ENCODE measurements at regions not wholly inside any gene's neighbourhood (a gene's known extent, or its start where the extent isn't known, plus 50 kb on each side); places are given as distances from the start of the nearest gene placed in this dataset.
"Not testable (repeated sequence)": the region's sequence is repeated elsewhere in the genome, so short reads cannot be mapped to it uniquely, and the experiment has no call there.

GRCh38 chr10:30200017-30200415, 140.6 kb upstream of the JCAD start:
- in situ Hi-C loops (cut with MboI; ENCODE audit: low pct_unique_long_range_greater_than_20kb, low sequenced_read_pairs), result no loop called here
- DNase-seq, result no peak

- in situ Hi-C loops (cut with MboI; ENCODE audit: low pct_unique_long_range_greater_than_20kb, low sequenced_read_pairs), result no loop called here
- no peak for DNase-seq
Measured at GRCh38 chr10:30199376-30200016, 140.1 kb upstream of the JCAD start.

GRCh38 chr10:30197186-30197585, 137.8 kb upstream of the JCAD start:
- DNase-seq, result no peak
- in situ Hi-C loops (cut with MboI; ENCODE audit: low pct_unique_long_range_greater_than_20kb, low sequenced_read_pairs), result no loop called here

GRCh38 chr10:30196559-30196958, 137.2 kb upstream of the JCAD start:
- DNase-seq; in situ Hi-C loops (cut with MboI; ENCODE audit: low pct_unique_long_range_greater_than_20kb, low sequenced_read_pairs): not testable (repeated sequence)

GRCh38 chr10:30192846-30193608, 133.6 kb upstream of the JCAD start:
- no peak for DNase-seq
- in situ Hi-C loops (cut with MboI; ENCODE audit: low pct_unique_long_range_greater_than_20kb, low sequenced_read_pairs), result no loop called here

GRCh38 chr10:30190577-30191552, 131.5 kb upstream of the JCAD start:
- DNase-seq, result no peak
- in situ Hi-C loops (cut with MboI; ENCODE audit: low pct_unique_long_range_greater_than_20kb, low sequenced_read_pairs), result no loop called here

- in situ Hi-C loops (cut with MboI; ENCODE audit: low pct_unique_long_range_greater_than_20kb, low sequenced_read_pairs), result no loop called here
- DNase-seq, result no peak
Measured at GRCh38 chr10:30189238-30189580, 129.8 kb upstream of the JCAD start.

- in situ Hi-C loops (cut with MboI; ENCODE audit: low pct_unique_long_range_greater_than_20kb, low sequenced_read_pairs), result no loop called here
Measured at GRCh38 chr10:30188556-30189237, 129.3 kb upstream of the JCAD start.

GRCh38 chr10:30188101-30188500, 128.7 kb upstream of the JCAD start:
- DNase-seq, result no peak
- in situ Hi-C loops (cut with MboI; ENCODE audit: low pct_unique_long_range_greater_than_20kb, low sequenced_read_pairs), result no loop called here

More at GRCh38 chr10:30188556-30189237, 129.3 kb upstream of the JCAD start:
- DNase-seq, result no peak

- in situ Hi-C loops (cut with MboI; ENCODE audit: low pct_unique_long_range_greater_than_20kb, low sequenced_read_pairs), result no loop called here
- no peak for DNase-seq
Measured at GRCh38 chr10:30187010-30187409, 127.6 kb upstream of the JCAD start.

- in situ Hi-C loops (cut with MboI; ENCODE audit: low pct_unique_long_range_greater_than_20kb, low sequenced_read_pairs), result no loop called here
Measured at GRCh38 chr10:30186371-30186875, 127.0 kb upstream of the JCAD start.

GRCh38 chr10:30185916-30186315, 126.5 kb upstream of the JCAD start:
- no peak for DNase-seq
- in situ Hi-C loops (cut with MboI; ENCODE audit: low pct_unique_long_range_greater_than_20kb, low sequenced_read_pairs), result no loop called here

More at GRCh38 chr10:30186371-30186875, 127.0 kb upstream of the JCAD start:
- no peak for DNase-seq

GRCh38 chr10:30185341-30185740, 126.0 kb upstream of the JCAD start:
- no peak for DNase-seq
- in situ Hi-C loops (cut with MboI; ENCODE audit: low pct_unique_long_range_greater_than_20kb, low sequenced_read_pairs), result no loop called here

- DNase-seq, result no peak
- in situ Hi-C loops (cut with MboI; ENCODE audit: low pct_unique_long_range_greater_than_20kb, low sequenced_read_pairs), result no loop called here
Measured at GRCh38 chr10:30184397-30185033, 125.1 kb upstream of the JCAD start.

GRCh38 chr10:30183055-30183402, 123.6 kb upstream of the JCAD start:
- no peak for DNase-seq
- in situ Hi-C loops (cut with MboI; ENCODE audit: low pct_unique_long_range_greater_than_20kb, low sequenced_read_pairs), result no loop called here

- in situ Hi-C loops (cut with MboI; ENCODE audit: low pct_unique_long_range_greater_than_20kb, low sequenced_read_pairs), result no loop called here
- no peak for DNase-seq
Measured at GRCh38 chr10:30182191-30183054, 123.0 kb upstream of the JCAD start.

GRCh38 chr10:30178356-30178964, 119.1 kb upstream of the JCAD start:
- in situ Hi-C loops (cut with MboI; ENCODE audit: low pct_unique_long_range_greater_than_20kb, low sequenced_read_pairs), result no loop called here
- DNase-seq, result no peak
